ENCODE measurements at regions not wholly inside any gene's neighbourhood (a gene's known extent, or its start where the extent isn't known, plus 50 kb on each side); places are given as distances from the start of the nearest gene placed in this dataset.

DNA sequence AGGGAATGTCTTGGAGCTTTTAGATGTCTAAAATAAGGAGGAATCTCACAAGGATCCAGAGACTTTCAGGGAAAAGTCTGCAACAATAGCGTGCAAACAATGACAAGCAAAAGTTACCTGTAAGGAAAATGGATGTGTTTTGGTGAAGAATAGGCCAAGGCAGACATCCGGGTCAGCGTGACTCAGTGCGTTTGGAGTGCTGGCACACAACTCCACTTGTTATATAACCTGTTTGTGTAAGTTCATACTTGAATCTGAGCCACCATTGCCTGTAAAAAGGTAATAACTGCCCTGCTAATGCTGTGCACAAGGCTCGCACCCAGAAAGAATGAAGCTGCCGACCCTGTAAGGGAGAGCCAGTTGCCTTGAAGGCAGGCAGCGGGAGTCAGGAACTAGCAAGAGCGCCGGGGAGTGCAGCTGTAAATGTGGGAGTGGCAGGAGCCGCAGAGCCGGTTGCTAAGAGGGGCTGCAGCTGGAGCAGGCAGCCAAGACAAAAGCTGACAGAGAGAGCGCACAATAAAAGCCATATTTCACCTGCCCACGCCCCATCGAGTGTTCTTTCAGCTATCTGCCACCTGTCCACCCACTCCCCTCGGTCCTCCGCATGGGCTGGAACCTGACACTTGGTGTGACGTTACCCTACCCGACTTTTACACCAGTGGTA, 638.5 kb upstream of the MIS18BP1 start:
- TF ChIP-seq, protein P1, sequence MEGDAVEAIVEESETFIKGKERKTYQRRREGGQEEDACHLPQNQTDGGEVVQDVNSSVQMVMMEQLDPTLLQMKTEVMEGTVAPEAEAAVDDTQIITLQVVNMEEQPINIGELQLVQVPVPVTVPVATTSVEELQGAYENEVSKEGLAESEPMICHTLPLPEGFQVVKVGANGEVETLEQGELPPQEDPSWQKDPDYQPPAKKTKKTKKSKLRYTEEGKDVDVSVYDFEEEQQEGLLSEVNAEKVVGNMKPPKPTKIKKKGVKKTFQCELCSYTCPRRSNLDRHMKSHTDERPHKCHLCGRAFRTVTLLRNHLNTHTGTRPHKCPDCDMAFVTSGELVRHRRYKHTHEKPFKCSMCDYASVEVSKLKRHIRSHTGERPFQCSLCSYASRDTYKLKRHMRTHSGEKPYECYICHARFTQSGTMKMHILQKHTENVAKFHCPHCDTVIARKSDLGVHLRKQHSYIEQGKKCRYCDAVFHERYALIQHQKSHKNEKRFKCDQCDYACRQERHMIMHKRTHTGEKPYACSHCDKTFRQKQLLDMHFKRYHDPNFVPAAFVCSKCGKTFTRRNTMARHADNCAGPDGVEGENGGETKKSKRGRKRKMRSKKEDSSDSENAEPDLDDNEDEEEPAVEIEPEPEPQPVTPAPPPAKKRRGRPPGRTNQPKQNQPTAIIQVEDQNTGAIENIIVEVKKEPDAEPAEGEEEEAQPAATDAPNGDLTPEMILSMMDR (IDR thresholded peaks at IDR 0.05), result no peak
- TF ChIP-seq POLR2A (IDR thresholded peaks at IDR 0.05), result no peak
